HCT116 (cell line): ENCODE measurements at regions not wholly inside any gene's neighbourhood (a gene's known extent, or its start where the extent isn't known, plus 50 kb on each side); places are given as distances from the start of the nearest gene placed in this dataset.

ENCODE experiments used
- CTCF ChIP-seq, 3 experiments: fragments of 200-600 bp in 1 of 3; sonication (generic) in 1 of 3; IDR thresholded peaks in 2 of 3; conservative IDR thresholded peaks in 1 of 3; 2 replicates each; pipeline ENCODE4 v1.5.1; 2012 to 2017; ENCODE audit warnings: low read depth in 2 of 3, low read length in 2 of 3, antibody characterized with exemption in 1 of 3, borderline replicate concordance in 1 of 3, control low read depth in 1 of 3, mild to moderate bottlenecking in 1 of 3, mixed read lengths in 1 of 3, mixed run types in 1 of 3, moderate library complexity in 1 of 3; ENCODE audit not compliant: insufficient read depth in 1 of 3
- FOSL1 ChIP-seq: IDR thresholded peaks from 2 replicates; pipeline ENCODE4 v1.6.1; 2012; ENCODE audit warnings: low read depth
- POLR2A ChIP-seq: IDR thresholded peaks from 2 replicates; pipeline ENCODE4 v1.7.0; 2011; ENCODE audit warnings: borderline replicate concordance; ENCODE audit not compliant: insufficient read depth, insufficient read length; ENCODE audit errors: extremely low read depth
- POLR2AphosphoS5 ChIP-seq: IDR thresholded peaks from 2 replicates; pipeline ENCODE4 v1.6.1; 2011; ENCODE audit warnings: mild to moderate bottlenecking, low read depth, low read length, moderate library complexity
- RAD21 ChIP-seq: IDR thresholded peaks from 2 replicates; pipeline ENCODE4 v1.6.1; 2012; ENCODE audit warnings: low read depth, mild to moderate bottlenecking
- SIN3A ChIP-seq: IDR thresholded peaks from 2 replicates; pipeline ENCODE4 v1.6.1; 2012; ENCODE audit warnings: low read depth
- SP1 ChIP-seq: IDR thresholded peaks from 2 replicates; pipeline ENCODE4 v1.6.1; 2012; ENCODE audit warnings: low read depth
- ZFX ChIP-seq: fragments of 450-650 bp; IDR thresholded peaks from 2 replicates; pipeline ENCODE4 v1.6.1; 2017

- TF ChIP-seq POLR2A (no peak), RAD21 (no peak), CTCF (IDR thresholded peaks at IDR 0.05 in 2 of 3, conservative IDR thresholded peaks at IDR 0.05 in 1 of 3; ENCODE audit: borderline replicate concordance in 1 of 3, insufficient read depth in 1 of 3, low read depth in 2 of 3, low read length in 2 of 3) (no peak), ZFX (no peak), SP1 (no peak), SIN3A (no peak), FOSL1 (no peak), POLR2AphosphoS5 (no peak)
Observed at GRCh38 chr4:123198706-123199105, 197.9 kb upstream of the SPRY1 start.
